Keratinocyte (primary cell): ENCODE measurements at regions not wholly inside any gene's neighbourhood (a gene's known extent, or its start where the extent isn't known, plus 50 kb on each side); places are given as distances from the start of the nearest gene placed in this dataset.

Source experiments
- EZH2 ChIP-seq: IDR thresholded peaks from one replicate; pipeline ENCODE4 v1.6.1; 2012; ENCODE audit warnings: inconsistent platforms, mild to moderate bottlenecking, low read length, moderate library complexity
- TF ChIP-seq, protein P1 (sequence below), 3 experiments: IDR thresholded peaks in 1 of 3; conservative IDR thresholded peaks in 1 of 3; optimal IDR thresholded peaks in 1 of 3; 2 replicates in 2 of 3; 3 replicates in 1 of 3; pipeline versions ENCODE3 to v1.5.1; 2011; ENCODE audit warnings: low read length in 3 of 3, mild to moderate bottlenecking in 3 of 3, moderate library complexity in 2 of 3, control low read depth in 1 of 3, inconsistent platforms in 1 of 3; ENCODE audit not compliant: insufficient read depth in 2 of 3; ENCODE audit errors: extremely low read depth in 1 of 3

DNA sequence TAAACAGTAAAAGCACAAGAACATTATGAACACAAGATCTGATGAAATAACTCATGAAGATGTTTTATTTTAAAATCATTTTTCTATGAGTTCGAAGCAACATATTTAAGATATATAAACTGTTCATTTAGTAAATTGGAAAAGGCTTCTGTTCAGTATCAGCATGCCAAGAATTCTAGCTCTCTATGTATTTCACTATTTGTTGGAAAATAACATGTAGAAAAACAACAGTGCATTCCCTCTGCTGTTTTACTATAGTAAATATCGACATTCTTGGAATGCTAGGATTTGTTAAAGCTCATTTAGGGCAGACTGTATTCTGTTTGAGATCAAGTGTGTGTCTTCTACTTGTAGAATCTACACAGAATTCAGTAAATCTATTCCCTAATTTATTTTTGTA is 750.2 kb downstream of the CCDC85A start:
- TF ChIP-seq, protein P1, sequence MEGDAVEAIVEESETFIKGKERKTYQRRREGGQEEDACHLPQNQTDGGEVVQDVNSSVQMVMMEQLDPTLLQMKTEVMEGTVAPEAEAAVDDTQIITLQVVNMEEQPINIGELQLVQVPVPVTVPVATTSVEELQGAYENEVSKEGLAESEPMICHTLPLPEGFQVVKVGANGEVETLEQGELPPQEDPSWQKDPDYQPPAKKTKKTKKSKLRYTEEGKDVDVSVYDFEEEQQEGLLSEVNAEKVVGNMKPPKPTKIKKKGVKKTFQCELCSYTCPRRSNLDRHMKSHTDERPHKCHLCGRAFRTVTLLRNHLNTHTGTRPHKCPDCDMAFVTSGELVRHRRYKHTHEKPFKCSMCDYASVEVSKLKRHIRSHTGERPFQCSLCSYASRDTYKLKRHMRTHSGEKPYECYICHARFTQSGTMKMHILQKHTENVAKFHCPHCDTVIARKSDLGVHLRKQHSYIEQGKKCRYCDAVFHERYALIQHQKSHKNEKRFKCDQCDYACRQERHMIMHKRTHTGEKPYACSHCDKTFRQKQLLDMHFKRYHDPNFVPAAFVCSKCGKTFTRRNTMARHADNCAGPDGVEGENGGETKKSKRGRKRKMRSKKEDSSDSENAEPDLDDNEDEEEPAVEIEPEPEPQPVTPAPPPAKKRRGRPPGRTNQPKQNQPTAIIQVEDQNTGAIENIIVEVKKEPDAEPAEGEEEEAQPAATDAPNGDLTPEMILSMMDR (optimal IDR thresholded peaks at IDR 0.05 in 1 of 3, IDR thresholded peaks at IDR 0.05 in 1 of 3, conservative IDR thresholded peaks at IDR 0.05 in 1 of 3; ENCODE audit: extremely low read depth in 1 of 3, insufficient read depth in 2 of 3, low read length in 3 of 3), result no peak
- TF ChIP-seq EZH2, result no peak
